Calu3 (cell line): ENCODE measurements at regions not wholly inside any gene's neighbourhood (a gene's known extent, or its start where the extent isn't known, plus 50 kb on each side); places are given as distances from the start of the nearest gene placed in this dataset.

ENCODE experiments used
- BruUV-seq: library from RNA; stranded (reverse); fragments of 400-500 nt; replicated peaks from 2 replicates; lab custom pipeline; 2021; lab: Mats Ljungman, UMichigan
- CTCF ChIA-PET: fragments of 300-600 bp; sonication (Branson Sonifier 250); formaldehyde crosslinking; loops from one replicate; lab custom pipeline; 2022; ENCODE audit warnings: antibody characterized with exemption; lab: Charles Lee
- DNase-seq: peaks from one replicate; pipeline ENCODE4 v3.0.0; 2022
- H3K27ac Mint-ChIP-seq: one replicate; pipeline ENCODE4 v1.8.0; 2022; ENCODE audit warnings: mixed read lengths; ENCODE audit not compliant: unreplicated experiment
- H3K27me3 Mint-ChIP-seq: one replicate; pipeline ENCODE4 v1.8.0; 2022; ENCODE audit warnings: mixed read lengths; ENCODE audit not compliant: unreplicated experiment
- H3K36me3 Mint-ChIP-seq: one replicate; pipeline ENCODE4 v1.8.0; 2022; ENCODE audit warnings: mild to moderate bottlenecking, moderate library complexity, mixed read lengths; ENCODE audit not compliant: insufficient read depth, unreplicated experiment
- H3K4me1 Mint-ChIP-seq: one replicate; pipeline ENCODE4 v1.8.0; 2022; ENCODE audit warnings: mild to moderate bottlenecking, low read depth, mixed read lengths; ENCODE audit not compliant: unreplicated experiment
- H3K4me3 Mint-ChIP-seq: one replicate; pipeline ENCODE4 v1.8.0; 2022; ENCODE audit warnings: mild to moderate bottlenecking, low read depth, moderate library complexity, mixed read lengths; ENCODE audit not compliant: unreplicated experiment
- H3K9me3 Mint-ChIP-seq: one replicate; pipeline ENCODE4 v1.8.0; 2022; ENCODE audit warnings: low read depth, mixed read lengths; ENCODE audit not compliant: unreplicated experiment
- intact Hi-C: fragments of 100-400 bp; cut with micrococcal nuclease; formaldehyde crosslinking; loops from one replicate; pipeline ENCODE4 v1.10.0; 2022; ENCODE audit not compliant: unreplicated experiment
- TF ChIP-seq, protein P1 (sequence below): fragments of 200-600 bp; IDR thresholded peaks from one replicate; pipeline ENCODE4 v1.8.0; 2022; ENCODE audit warnings: antibody characterized with exemption; ENCODE audit not compliant: unreplicated experiment

DNA sequence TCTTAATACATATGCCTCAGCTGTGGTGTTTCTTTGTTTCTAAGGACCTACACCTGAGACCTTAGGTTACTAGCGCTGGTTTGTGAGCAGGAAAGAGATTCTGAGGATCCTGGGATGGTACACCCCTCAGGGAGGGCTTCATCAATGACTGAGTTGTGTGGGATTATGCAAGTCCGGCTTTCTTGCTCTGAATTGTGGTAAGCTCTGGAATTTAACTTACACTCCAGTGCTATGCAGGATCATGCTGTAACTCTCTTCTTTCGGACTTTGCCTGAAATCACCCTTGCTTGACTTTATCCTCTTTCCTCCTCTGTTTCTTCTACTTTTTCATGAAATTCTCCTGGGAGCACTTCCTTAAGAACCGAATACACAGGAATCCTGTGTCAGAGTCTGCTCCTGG, 431.5 kb upstream of the BOD1L1 start:
- H3K27ac Mint-ChIP-seq: no peak overlapping the region
- no peaks in the 10 kb centered on the region for H3K4me1 Mint-ChIP-seq
- no peak for DNase-seq
- H3K27me3 Mint-ChIP-seq: no peaks in the 10 kb centered on the region
- CTCF ChIA-PET: no interaction called here
- H3K9me3 Mint-ChIP-seq: no peaks in the 10 kb centered on the region
- BruUV-seq: no TSS peak
- no peak overlapping the region for H3K4me3 Mint-ChIP-seq
- intact Hi-C loops: no loop called here
- TF ChIP-seq, protein P1, sequence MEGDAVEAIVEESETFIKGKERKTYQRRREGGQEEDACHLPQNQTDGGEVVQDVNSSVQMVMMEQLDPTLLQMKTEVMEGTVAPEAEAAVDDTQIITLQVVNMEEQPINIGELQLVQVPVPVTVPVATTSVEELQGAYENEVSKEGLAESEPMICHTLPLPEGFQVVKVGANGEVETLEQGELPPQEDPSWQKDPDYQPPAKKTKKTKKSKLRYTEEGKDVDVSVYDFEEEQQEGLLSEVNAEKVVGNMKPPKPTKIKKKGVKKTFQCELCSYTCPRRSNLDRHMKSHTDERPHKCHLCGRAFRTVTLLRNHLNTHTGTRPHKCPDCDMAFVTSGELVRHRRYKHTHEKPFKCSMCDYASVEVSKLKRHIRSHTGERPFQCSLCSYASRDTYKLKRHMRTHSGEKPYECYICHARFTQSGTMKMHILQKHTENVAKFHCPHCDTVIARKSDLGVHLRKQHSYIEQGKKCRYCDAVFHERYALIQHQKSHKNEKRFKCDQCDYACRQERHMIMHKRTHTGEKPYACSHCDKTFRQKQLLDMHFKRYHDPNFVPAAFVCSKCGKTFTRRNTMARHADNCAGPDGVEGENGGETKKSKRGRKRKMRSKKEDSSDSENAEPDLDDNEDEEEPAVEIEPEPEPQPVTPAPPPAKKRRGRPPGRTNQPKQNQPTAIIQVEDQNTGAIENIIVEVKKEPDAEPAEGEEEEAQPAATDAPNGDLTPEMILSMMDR: no peak
- no peaks in the 10 kb centered on the region for H3K36me3 Mint-ChIP-seq

DNA sequence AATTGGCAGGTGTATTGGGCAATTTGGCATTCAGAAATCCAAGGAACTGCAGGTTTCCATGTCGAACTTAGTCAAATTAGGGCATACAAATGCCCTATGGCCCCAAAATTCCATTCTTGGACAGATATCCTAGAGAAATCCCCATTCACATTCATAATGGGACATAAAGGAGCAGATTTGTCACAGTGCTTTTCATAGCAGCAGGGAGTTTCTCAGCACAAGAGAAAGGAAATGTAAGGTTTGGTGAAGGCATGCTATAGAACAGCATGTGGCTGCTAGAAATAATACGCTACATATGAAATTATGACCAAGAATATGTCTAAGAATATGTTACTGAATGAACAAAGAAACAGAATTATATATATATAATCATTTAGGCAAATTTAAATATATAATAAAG, 437.5 kb upstream of the BOD1L1 start:
- DNase-seq: no peak
- Mint-ChIP-seq H3K36me3 (no peaks in the 10 kb centered on the region), H3K27ac (no peak overlapping the region), H3K27me3 (no peaks in the 10 kb centered on the region), H3K9me3 (no peaks in the 10 kb centered on the region), H3K4me1 (no peaks in the 10 kb centered on the region), H3K4me3 (no peak overlapping the region)
- CTCF ChIA-PET: no interaction called here
- no TSS peak for BruUV-seq
- TF ChIP-seq, protein P1: no peak
- intact Hi-C loops: no loop called here

DNA sequence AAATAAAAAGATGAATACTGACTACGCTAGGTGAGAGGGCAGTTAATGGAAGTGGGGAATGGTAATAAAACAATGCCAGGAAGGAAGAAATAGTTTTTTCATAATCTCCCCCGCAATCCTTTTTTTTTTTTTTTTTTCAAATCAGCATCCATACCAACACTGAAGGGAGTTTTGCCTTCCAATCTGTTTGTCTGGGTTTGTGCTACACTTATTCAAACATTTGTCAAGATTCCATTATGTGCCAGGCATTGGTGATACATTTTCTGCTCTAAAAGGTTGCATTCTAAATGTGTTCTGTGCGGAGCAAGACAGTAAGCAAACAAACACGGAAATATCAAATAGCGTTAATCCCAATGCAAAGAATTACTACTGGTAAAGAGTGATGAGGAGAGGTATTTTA, 437.9 kb upstream of the BOD1L1 start:
- BruUV-seq: no TSS peak
- H3K27me3 Mint-ChIP-seq: no peaks in the 10 kb centered on the region
- H3K9me3 Mint-ChIP-seq: no peaks in the 10 kb centered on the region
- CTCF ChIA-PET: no interaction called here
- no peak for DNase-seq
- H3K4me1 Mint-ChIP-seq: no peaks in the 10 kb centered on the region
- no peak overlapping the region for H3K27ac Mint-ChIP-seq
- intact Hi-C loops: no loop called here
- TF ChIP-seq, protein P1: no peak
- H3K36me3 Mint-ChIP-seq: no peaks in the 10 kb centered on the region
- H3K4me3 Mint-ChIP-seq: no peak overlapping the region

DNA sequence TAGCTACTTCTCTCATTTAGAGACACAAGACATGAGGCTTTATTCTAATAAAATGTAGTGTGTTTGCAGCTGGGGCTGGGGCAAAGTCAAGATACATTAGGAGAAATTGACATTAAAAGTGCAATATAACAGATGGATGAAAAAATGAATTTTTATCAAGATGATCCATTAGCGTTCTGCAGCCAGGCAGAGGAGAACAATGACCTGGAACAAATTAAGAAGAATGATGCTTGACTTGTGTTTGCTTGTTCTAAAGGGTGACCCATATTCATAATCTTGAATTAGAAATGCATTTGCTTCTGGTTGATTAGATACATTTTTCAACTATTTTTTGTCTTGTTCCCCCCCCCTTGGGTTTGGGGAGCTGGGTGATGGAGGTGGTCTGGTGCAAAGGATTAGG, 439.5 kb upstream of the BOD1L1 start:
- H3K36me3 Mint-ChIP-seq: no peaks in the 10 kb centered on the region
- DNase-seq: no peak
- TF ChIP-seq, protein P1: no peak
- no TSS peak for BruUV-seq
- intact Hi-C loops: no loop called here
- H3K4me1 Mint-ChIP-seq: no peaks in the 10 kb centered on the region
- no peak overlapping the region for H3K4me3 Mint-ChIP-seq
- no peak overlapping the region for H3K27ac Mint-ChIP-seq
- no peaks in the 10 kb centered on the region for H3K9me3 Mint-ChIP-seq
- H3K27me3 Mint-ChIP-seq: no peaks in the 10 kb centered on the region
- CTCF ChIA-PET: no interaction called here
